Thyroid gland (tissue), 4 donors: ENCODE measurements at regions not wholly inside any gene's neighbourhood (a gene's known extent, or its start where the extent isn't known, plus 50 kb on each side); places are given as distances from the start of the nearest gene placed in this dataset.

Experiments used
- CTCF ChIP-seq, 6 experiments: fragments of 200-600 bp in 3 of 6; fragments of 450-650 bp in 3 of 6; sonication (generic) in 3 of 6; IDR thresholded peaks; one replicate each; pipeline ENCODE4 v1.5.1; 2016 to 2019; ENCODE audit warnings: antibody characterized with exemption in 6 of 6, mild to moderate bottlenecking in 2 of 6, inconsistent platforms in 1 of 6, moderate library complexity in 1 of 6
- POLR2A ChIP-seq, 2 donors: fragments of 450-650 bp; IDR thresholded peaks; one replicate each; pipeline ENCODE4 v1.6.1; 2017; ENCODE audit warnings: antibody characterized with exemption in 2 of 2, mild to moderate bottlenecking in 2 of 2, moderate library complexity in 1 of 2

- TF ChIP-seq POLR2A (IDR thresholded peaks at IDR 0.05) (no peak), CTCF (IDR thresholded peaks at IDR 0.05) (no peak)
Measured at GRCh38 chr11:110000850-110001249, 92.3 kb upstream of the ZC3H12C start.
